Forelimb muscle (tissue), 1 donor: ENCODE measurements at regions not wholly inside any gene's neighbourhood (a gene's known extent, or its start where the extent isn't known, plus 50 kb on each side); places are given as distances from the start of the nearest gene placed in this dataset.

ENCODE experiments used
- DNase-seq: peaks from one replicate; pipeline ENCODE4 v3.0.0-alpha.2; 2013; ENCODE audit warnings: low read depth

DNA sequence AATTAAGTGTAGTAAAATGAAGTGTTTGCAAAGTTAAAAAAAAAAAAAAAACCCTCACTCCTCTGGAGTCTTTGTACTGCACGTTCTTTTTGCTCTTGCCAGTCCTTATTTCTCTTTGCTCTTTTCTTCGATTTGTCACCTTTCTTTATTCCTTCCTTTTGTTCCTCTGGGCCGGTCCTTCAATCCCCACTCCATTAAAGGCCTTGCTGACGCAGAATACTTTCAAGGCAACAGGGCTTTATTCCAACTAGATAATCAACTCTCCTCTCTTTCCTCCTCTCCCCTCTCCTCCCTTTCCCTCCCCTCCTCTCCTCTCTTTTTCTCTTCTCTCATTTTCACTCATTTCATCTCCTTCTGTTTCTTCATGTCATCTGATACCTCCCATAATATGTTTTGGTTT, 138.2 kb upstream of the NTM start:
- no peak for DNase-seq

DNA sequence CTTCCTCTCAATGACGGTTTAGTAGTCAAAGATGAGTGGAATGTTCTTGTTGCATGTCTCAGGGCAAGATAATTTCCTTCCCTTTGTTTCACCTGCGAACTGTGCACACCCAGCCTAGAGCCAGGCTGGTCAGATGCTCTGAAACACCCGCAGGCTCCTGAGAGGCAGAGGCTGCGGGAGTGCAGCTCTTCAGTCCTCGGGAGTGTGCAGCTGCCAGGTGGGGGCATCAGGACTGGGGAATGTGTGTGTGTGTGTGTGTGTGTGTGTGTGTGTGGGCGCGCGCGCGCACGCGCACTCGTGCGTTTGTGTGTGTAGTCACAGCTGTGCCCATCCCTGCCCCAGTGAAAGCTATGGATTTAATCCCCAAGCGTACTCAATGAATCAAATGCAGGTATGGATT, 136.2 kb upstream of the NTM start:
- no peak for DNase-seq

- DNase-seq = no peak
Measured at GRCh38 chr11:131235328-131236298, 134.8 kb upstream of the NTM start.

GRCh38 chr11:131240421-131240820, 130.0 kb upstream of the NTM start:
- no peak for DNase-seq

DNA sequence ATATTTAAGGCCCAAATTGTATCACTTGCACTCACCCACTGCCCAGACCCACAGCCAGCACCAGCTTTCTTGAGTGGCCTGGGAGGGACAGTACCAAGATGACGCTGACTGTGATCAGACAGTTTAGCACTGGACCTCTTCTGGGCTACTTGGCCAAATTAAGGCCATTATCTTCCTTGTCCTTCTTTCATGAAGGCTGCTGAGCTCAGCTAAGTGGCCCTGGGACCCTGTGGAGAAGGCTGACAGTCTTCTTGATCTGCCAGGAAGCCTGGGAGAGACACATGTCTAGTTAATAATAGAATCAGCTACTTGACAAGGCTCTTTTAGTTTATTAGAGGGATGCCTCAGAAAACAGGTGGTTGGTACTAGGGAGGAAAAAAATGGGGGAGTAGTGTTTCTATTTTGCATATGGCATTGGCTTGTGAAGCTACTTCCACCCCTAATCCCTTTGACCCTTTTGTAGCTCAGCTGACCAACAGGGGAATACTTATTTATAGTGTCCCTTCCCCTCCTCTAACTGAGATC, 127.9 kb upstream of the NTM start:
- no peak for DNase-seq

- DNase-seq = no peak
Measured at GRCh38 chr11:131246156-131246555, 124.3 kb upstream of the NTM start.

DNA sequence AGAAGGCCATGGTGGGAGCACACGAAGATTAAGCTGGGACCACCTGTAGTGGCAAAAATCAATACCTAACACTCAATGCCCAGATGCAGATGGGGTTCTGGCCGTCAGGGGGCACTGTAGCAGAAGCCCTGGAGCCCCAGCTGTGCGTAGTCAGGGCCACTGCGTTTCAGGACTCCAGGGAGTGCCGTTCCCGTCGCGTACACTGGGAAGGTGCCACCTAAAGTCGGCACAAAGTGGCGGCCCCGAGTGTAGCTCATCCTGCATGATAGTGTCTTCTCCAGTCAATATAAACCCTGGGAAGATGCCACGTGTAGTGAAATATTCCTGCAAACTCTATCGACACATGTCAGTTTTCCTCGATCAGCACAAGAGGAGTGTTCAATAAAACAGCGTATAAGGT, 123.8 kb upstream of the NTM start:
- no peak for DNase-seq

GRCh38 chr11:131248588-131248987, 121.8 kb upstream of the NTM start:
- no peak for DNase-seq

DNA sequence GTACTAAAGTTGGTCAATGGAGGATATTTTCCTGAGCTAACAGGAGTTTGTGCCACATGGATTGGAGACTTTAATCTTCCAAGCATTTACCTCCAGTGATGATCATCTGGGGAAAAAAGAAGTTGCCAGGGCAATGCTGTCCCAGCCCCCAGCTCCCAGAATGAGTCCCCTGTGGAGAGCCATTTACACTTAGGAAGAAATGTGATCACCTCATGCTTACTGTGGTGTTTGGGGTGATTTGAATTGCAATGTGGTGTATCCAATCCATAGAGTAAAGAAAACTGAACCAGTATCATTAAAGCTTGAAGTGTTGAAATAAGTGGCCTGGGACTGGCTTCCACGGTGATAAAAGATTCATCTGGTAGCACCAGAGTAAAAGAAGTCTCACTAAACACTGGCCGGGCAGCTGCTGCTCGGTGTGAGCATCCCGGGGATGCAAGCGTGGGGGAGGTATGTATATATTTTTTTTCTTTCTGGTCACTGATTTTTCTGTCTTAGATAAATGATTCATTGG, 117.2 kb upstream of the NTM start:
- no peak for DNase-seq

- no peak for DNase-seq
Measured at GRCh38 chr11:131253656-131254151, 116.7 kb upstream of the NTM start.

GRCh38 chr11:131254254-131254653, 116.2 kb upstream of the NTM start:
- no peak for DNase-seq

GRCh38 chr11:131274233-131274632, 96.2 kb upstream of the NTM start:
- no peak for DNase-seq

GRCh38 chr11:131275580-131275979, 94.8 kb upstream of the NTM start:
- DNase-seq = no peak

DNA sequence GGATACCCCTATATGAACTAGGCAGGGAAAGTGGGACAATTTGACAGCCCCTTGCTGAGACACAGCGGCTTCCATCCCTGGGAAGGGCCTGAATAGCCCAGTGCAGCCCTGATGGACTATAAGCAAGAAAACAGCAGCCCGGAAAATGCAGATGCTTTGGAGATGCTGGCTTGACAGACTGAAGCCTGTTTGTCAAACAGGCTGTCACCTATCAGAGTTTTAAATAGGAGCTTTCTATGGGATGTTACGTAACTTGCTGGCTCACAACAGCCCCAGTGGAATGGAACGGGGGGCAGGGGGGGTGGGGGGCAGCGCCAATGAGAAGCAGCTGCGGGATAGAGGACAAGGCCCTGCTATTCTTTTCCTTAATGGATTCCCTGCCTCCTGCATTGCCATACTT, 91.9 kb upstream of the NTM start:
- DNase-seq = no peak

DNA sequence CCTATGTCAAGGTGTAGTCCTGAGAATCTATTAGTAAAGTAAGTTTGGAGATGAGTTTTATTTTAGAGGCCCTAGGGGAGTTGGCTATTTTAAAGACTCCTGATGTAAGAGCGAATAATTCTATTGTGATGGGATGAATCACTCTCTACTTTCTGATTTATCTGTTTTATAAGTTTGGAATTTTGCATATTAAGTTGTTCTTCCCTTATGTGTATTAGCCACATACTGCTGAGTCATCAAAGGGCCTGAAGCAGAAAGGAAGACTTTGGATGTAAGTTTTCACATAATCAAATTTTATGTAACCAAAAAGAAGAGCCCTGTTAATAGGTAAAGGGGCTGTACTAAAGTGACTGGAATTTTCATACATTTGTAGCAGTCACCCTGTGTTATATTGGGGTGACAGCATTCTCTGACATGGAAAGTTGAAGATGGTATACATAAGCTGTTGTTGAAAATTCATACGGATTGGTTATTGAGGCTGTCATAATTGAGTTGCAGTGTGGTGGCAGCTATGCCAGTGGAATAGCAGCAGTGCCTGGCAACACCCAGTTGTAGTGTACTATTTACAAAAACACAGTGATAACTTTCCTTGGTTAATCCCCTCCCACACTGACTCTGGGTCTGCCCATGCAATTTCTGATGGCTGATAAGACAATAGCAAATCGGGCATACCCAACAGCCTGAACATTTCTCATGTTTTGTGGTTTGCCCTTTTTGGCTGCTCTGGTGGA, 90.6 kb upstream of the NTM start:
- no peak for DNase-seq

DNA sequence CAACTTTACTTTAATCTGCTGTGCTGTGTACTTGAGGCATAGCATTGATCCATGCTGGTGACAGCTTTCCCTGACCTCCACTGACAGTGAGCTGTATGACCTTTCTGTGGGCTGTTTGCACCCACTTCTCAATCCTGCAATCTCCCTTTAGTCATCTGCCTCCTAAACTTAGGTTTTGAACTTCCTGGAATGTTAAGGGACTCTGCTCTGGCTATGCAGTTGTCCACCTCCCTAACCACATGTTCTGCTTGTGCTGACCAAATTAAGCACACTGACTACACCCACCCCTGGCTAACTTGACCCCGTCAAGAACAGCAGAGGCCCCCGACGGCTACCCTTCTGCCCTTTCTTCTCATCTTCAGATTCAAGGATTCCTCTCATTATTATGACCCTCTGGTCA, 89.1 kb upstream of the NTM start:
- DNase-seq = no peak

DNA sequence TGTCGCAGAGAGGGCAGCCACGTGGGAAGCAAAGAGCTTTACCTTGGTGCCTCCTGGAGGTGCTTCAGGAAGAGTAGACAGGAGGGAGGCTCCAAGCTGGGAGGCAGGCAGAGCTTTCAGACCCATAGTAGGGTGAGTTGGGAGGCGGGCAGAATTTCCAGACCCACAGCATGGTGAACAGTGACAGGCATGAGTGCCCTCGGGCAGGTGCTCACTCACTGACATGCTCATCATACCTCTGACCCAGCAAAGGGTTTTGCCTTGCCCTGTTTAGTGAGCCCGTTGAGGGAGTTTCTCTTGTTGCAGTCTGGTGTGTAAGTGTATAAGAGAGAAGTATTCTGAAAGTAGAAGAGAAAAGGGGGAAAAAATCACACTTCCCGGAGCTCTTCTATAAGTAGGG, 86.4 kb upstream of the NTM start:
- no peak for DNase-seq

DNA sequence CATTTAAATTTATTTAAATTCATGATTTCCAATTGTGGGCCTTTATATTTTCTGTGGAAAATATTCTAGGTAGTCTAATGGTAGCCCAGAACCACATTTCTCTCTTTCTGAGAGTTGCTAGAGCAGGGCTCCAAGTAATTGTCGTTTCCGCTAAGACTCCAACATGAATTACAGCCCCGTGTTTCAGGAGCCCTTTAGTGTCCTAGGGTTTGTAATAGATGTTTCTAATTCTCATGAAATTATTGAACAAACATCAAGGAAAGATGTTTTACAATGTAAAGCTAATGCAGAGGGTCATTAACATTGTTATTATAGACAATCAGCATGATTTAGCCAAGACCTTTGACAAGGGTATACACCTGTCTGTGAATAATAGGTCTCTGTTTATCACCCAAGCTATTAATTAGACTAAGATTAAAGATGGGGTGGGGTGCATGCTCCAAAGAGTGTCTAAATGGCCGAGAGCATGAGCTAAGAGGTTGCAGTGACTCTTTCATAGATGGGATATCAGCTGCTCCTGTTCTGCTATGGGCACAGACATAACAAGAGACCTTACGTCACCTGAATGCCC, 81.8 kb upstream of the NTM start:
- no peak for DNase-seq

DNA sequence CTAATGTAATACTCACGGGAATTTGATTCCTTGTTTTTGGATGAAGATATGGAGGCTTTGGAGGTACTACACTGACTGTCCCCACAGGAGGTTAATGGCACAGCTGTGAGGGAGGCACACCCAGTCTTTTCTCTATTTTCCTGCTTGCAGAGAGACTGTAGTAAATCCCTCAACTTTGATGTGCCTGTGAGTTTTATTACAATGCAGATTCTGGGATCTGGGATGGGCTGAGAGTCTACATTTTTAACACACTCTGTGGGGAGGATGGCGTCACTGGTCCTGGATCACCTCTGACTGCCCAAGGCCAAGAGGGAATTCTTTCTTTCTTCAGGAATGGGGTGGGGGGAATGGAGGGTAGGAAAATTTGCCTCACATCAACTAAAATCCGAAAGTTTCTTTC, 80.2 kb upstream of the NTM start:
- DNase-seq = no peak

GRCh38 chr11:131295986-131296385, 74.4 kb upstream of the NTM start:
- DNase-seq = no peak

DNA sequence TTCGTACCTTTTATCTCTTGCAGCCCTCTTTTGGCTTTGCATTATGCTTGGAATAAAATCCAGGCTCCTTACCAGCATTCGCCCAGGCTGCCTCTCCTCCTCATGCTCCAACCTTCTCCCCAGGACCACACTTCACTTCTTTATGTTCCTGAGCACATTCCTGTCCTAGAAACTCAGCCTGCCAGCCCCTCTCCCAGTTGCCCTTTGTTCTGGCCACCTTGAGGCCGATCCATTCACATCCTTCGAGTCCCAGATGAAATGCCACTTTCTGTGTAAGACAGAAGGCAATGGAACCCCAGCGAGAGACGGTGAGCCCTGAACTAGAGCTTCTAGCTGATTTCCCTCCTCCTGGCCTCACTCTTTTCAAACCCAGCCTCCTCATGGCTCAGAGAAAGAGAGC, 73.0 kb upstream of the NTM start:
- DNase-seq = no peak
